Epithelial cell of proximal tubule (primary cell): ENCODE measurements at regions not wholly inside any gene's neighbourhood (a gene's known extent, or its start where the extent isn't known, plus 50 kb on each side); places are given as distances from the start of the nearest gene placed in this dataset.
"Not testable (repeated sequence)": the region's sequence is repeated elsewhere in the genome, so short reads cannot be mapped to it uniquely, and the experiment has no call there.

Experiments used
- DNase-seq: peaks from one replicate; pipeline ENCODE4 v3.0.0-alpha.2; 2011; ENCODE audit warnings: low read depth
- H3K4me3 ChIP-seq: 2 replicates; pipeline ENCODE4 v1.5.1; 2011; ENCODE audit warnings: low read depth, mild to moderate bottlenecking, low read length
- TF ChIP-seq, protein P1 (sequence below): conservative IDR thresholded peaks from 2 replicates; pipeline ENCODE4 v1.5.1; 2012; ENCODE audit warnings: low read depth, mild to moderate bottlenecking, low read length

DNA sequence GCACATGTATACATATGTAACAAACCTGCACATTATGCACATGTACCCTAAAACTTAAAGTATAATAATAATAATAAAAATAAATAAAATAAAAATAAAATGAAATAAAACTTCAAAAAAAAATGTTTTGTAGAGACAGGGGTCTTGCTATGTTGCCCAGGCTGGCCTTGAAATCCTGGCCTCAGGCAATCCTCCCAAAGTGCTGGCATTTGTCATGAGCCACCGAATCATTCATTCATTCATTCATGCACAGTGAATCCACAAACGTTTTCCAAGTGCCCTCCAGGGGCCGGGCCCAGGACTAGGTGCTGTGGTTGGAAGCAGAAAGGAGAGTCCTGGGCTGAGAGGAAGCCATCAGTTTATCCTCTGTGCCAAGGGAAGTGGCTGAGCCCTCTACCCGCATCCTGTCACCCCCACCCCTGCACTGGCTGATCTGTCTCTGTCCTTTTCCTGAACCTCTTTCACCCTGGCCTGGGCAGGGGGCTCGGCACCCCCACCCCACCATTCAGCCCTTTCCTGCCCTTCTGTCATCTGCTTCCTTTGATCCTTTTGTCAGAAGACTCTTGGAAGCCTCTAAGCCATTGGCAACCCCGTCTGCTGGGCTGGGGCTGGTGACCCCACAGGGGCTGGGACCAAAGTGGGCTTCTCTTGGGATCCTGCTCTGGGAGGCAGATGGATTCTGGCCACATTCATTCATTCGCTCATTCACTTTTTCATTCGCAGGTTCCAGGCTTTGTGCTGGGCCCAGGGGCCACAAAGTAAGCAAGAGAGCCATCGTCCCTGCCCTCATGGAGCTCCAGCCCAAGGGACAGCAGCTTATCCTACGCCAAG is 84.3 kb downstream of the IGLL1 start:
- no peak for DNase-seq
- TF ChIP-seq, protein P1, sequence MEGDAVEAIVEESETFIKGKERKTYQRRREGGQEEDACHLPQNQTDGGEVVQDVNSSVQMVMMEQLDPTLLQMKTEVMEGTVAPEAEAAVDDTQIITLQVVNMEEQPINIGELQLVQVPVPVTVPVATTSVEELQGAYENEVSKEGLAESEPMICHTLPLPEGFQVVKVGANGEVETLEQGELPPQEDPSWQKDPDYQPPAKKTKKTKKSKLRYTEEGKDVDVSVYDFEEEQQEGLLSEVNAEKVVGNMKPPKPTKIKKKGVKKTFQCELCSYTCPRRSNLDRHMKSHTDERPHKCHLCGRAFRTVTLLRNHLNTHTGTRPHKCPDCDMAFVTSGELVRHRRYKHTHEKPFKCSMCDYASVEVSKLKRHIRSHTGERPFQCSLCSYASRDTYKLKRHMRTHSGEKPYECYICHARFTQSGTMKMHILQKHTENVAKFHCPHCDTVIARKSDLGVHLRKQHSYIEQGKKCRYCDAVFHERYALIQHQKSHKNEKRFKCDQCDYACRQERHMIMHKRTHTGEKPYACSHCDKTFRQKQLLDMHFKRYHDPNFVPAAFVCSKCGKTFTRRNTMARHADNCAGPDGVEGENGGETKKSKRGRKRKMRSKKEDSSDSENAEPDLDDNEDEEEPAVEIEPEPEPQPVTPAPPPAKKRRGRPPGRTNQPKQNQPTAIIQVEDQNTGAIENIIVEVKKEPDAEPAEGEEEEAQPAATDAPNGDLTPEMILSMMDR = no peak
- H3K4me3 ChIP-seq = no peak overlapping the region

- no peak for DNase-seq
- H3K4me3 ChIP-seq = no peak overlapping the region
- TF ChIP-seq, protein P1 = no peak
Observed at GRCh38 chr22:23494930-23495266, 85.2 kb downstream of the IGLL1 start.

GRCh38 chr22:23485490-23485889 is 94.6 kb downstream of the IGLL1 start:
- DNase-seq = no peak
- TF ChIP-seq, protein P1 = no peak
- no peak overlapping the region for H3K4me3 ChIP-seq

- H3K4me3 ChIP-seq = no peak overlapping the region
- TF ChIP-seq, protein P1 = no peak
- DNase-seq = no peak
Observed at GRCh38 chr22:23484651-23485050, 95.4 kb downstream of the IGLL1 start.

- TF ChIP-seq, protein P1 = no peak
- H3K4me3 ChIP-seq = no peak overlapping the region
- DNase-seq = no peak
Observed at GRCh38 chr22:23481369-23481768, 98.7 kb downstream of the IGLL1 start.

GRCh38 chr22:23478175-23478574 is 101.9 kb downstream of the IGLL1 start:
- no peak for DNase-seq
- TF ChIP-seq, protein P1 = no peak
- no peak overlapping the region for H3K4me3 ChIP-seq

- not testable (repeated sequence) for H3K4me3 ChIP-seq, DNase-seq
Observed at GRCh38 chr22:23474531-23474930, 105.6 kb downstream of the IGLL1 start.
